OCI-LY3 (cell line): ENCODE measurements at regions not wholly inside any gene's neighbourhood (a gene's known extent, or its start where the extent isn't known, plus 50 kb on each side); places are given as distances from the start of the nearest gene placed in this dataset.

Experiments
- H2AFZ ChIP-seq: fragments of 200-600, 300-600 bp; shearing (Covaris generic); 2 replicates; pipeline ENCODE4 v1.6.0; 2014; ENCODE audit warnings: antibody characterized with exemption, low read depth, low read length
- H3K27ac ChIP-seq: fragments of 200-600, 300-600 bp; sonication (generic); 2 replicates; pipeline ENCODE4 v1.5.1; 2014; ENCODE audit warnings: mild to moderate bottlenecking, low read length, moderate library complexity, mixed read lengths
- H3K27me3 ChIP-seq: fragments of 200-600, 300-600 bp; sonication (generic); 2 replicates; pipeline ENCODE4 v1.6.1; 2014; ENCODE audit warnings: low read depth, low read length, mixed read lengths
- H3K36me3 ChIP-seq: fragments of 200-600, 300-600 bp; sonication (generic); replicated peaks from 2 replicates; pipeline ENCODE3; 2014; ENCODE audit warnings: low read depth, low read length, mixed read lengths
- H3K4me1 ChIP-seq: fragments of 300-600, 200-600 bp; sonication (generic); 2 replicates; pipeline ENCODE4 v1.6.1; 2014; ENCODE audit warnings: low read length, mixed read lengths
- H3K4me2 ChIP-seq: fragments of 200-600, 300-600 bp; sonication (generic); 2 replicates; pipeline ENCODE4 v1.6.1; 2014; ENCODE audit warnings: low read length, mixed read lengths
- H3K4me3 ChIP-seq: fragments of 300-600, 200-600 bp; sonication (generic); 2 replicates; pipeline ENCODE4 v1.5.1; 2014; ENCODE audit warnings: antibody characterized with exemption, mild to moderate bottlenecking, low read length, moderate library complexity
- H3K79me2 ChIP-seq: fragments of 300-600, 200-600 bp; shearing (Covaris generic); 2 replicates; pipeline ENCODE4 v1.6.1; 2014; ENCODE audit warnings: mild to moderate bottlenecking, low read length, mixed read lengths
- H3K9ac ChIP-seq: fragments of 300-600, 200-600 bp; shearing (Covaris generic); 2 replicates; pipeline ENCODE4 v1.6.0; 2014; ENCODE audit warnings: mild to moderate bottlenecking, low read length, moderate library complexity
- H3K9me3 ChIP-seq: fragments of 200-600, 300-600 bp; shearing (Covaris generic); 2 replicates; pipeline ENCODE4 v1.6.1; 2014; ENCODE audit warnings: low read length, mixed read lengths; ENCODE audit not compliant: insufficient read depth
- H4K20me1 ChIP-seq: fragments of 200-600, 300-600 bp; sonication (generic); 2 replicates; pipeline ENCODE4 v1.6.1; 2016; ENCODE audit warnings: low read length, mixed read lengths; ENCODE audit not compliant: insufficient read depth
- EZH2phosphoT487 ChIP-seq: fragments of 200-600 bp; shearing (Covaris generic); IDR thresholded peaks from 2 replicates; pipeline ENCODE4 v1.6.1; 2018; ENCODE audit warnings: antibody characterized with exemption, mixed run types, low read depth
- TF ChIP-seq, protein P1 (sequence below): fragments of 200-600, 300-600 bp; sonication (generic); IDR thresholded peaks from 2 replicates; pipeline ENCODE4 v1.5.1; 2014; ENCODE audit warnings: antibody characterized with exemption, low read length, low read depth

DNA sequence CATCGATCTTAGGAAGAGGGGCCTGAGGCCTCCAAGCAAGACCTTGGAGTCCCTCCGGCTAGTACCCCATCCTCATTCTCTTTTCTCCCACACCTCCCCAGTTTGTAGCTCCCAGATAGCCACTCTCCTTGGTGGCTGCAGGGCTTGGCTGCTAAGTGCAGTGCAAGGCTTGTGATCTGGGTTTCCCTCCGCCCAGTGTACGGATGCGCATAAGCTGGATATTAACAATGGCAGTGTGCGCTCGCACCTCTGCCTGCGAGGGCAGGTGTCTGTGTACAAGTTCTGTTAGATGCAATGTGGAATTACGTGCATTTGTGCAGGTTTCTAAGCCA lies 71.0 kb upstream of the TBCA start:
- Histone ChIP-seq H2AFZ (no peak overlapping the region), H3K4me3 (no peak overlapping the region), H3K36me3 (no peaks in the 10 kb centered on the region), H3K79me2 (no peaks in the 10 kb centered on the region), H3K4me1 (no peaks in the 10 kb centered on the region; the same call in 1 of the 2 replicates), H3K27ac (no peak overlapping the region), H4K20me1 (no peaks in the 10 kb centered on the region), H3K27me3 (no peaks in the 10 kb centered on the region), H3K9ac (no peak overlapping the region), H3K4me2 (no peak overlapping the region), H3K9me3 (no peaks in the 10 kb centered on the region)
- TF ChIP-seq EZH2phosphoT487, result no peak
- TF ChIP-seq, protein P1, sequence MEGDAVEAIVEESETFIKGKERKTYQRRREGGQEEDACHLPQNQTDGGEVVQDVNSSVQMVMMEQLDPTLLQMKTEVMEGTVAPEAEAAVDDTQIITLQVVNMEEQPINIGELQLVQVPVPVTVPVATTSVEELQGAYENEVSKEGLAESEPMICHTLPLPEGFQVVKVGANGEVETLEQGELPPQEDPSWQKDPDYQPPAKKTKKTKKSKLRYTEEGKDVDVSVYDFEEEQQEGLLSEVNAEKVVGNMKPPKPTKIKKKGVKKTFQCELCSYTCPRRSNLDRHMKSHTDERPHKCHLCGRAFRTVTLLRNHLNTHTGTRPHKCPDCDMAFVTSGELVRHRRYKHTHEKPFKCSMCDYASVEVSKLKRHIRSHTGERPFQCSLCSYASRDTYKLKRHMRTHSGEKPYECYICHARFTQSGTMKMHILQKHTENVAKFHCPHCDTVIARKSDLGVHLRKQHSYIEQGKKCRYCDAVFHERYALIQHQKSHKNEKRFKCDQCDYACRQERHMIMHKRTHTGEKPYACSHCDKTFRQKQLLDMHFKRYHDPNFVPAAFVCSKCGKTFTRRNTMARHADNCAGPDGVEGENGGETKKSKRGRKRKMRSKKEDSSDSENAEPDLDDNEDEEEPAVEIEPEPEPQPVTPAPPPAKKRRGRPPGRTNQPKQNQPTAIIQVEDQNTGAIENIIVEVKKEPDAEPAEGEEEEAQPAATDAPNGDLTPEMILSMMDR, result no peak

DNA sequence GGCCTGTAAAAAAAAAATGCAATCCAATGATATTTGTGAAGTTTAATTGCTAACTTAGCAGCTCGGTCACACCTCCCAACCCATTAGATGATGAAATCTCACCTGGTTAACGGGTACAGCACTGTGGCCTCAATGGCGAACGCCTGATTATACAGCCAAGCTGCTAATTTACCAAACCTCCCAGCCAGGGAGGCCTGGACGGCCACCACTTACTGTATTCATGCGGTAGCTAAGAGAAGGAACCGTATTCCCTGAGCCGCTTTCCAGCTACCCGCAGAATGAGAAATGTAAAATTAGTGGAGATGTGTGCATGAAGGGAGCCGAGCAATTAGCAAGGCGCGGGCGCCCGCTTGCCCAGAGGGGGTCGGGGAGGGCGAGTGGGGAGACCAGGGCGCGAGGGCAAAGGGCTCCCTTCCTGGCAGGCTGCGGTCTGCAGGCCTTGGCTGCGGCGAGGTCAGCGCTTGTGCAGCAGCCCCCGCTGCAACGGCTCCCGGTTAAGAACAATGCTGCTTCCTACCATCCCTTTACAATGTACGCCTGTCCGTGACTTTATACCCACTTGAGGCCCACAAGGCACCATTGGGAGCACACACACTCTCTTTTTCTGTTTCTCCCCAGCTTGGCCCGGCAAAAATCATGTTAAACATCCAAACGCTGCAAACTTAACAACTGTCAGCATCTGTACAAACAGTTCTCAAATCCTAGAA lies 70.4 kb upstream of the TBCA start:
- Histone ChIP-seq H3K9ac (no peak overlapping the region), H3K4me1 (no peaks in the 10 kb centered on the region), H3K27me3 (no peaks in the 10 kb centered on the region), H3K4me3 (no peak overlapping the region), H3K79me2 (no peaks in the 10 kb centered on the region), H3K27ac (no peak overlapping the region), H3K4me2 (no peak overlapping the region), H3K36me3 (no peaks in the 10 kb centered on the region), H3K9me3 (no peaks in the 10 kb centered on the region), H2AFZ (no peak overlapping the region), H4K20me1 (no peaks in the 10 kb centered on the region)
- no peak for TF ChIP-seq EZH2phosphoT487

DNA sequence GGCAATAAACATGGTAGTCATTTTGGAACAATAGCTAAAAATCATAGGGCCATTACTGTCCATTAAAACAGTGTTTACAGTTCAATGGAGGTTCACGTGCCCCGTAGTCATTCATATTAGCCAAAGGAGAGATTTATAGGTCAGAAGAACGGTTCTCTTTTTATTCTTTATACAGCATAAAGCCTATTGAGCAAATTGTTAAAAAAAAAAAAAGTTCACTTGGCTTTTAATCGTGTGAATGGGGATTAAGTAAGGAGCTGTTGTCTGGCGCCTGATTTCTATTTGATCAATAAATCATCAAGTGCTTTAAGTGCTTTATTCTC lies 69.1 kb upstream of the TBCA start:
- Histone ChIP-seq H2AFZ (no peak overlapping the region), H3K9ac (no peak overlapping the region), H3K4me3 (no peak overlapping the region), H3K9me3 (no peaks in the 10 kb centered on the region), H3K36me3 (no peaks in the 10 kb centered on the region), H3K4me1 (no peaks in the 10 kb centered on the region), H3K79me2 (no peaks in the 10 kb centered on the region), H3K27me3 (no peaks in the 10 kb centered on the region), H4K20me1 (no peaks in the 10 kb centered on the region), H3K4me2 (no peak overlapping the region), H3K27ac (no peak overlapping the region)
- no peak for TF ChIP-seq EZH2phosphoT487
- TF ChIP-seq, protein P1, result no peak

DNA sequence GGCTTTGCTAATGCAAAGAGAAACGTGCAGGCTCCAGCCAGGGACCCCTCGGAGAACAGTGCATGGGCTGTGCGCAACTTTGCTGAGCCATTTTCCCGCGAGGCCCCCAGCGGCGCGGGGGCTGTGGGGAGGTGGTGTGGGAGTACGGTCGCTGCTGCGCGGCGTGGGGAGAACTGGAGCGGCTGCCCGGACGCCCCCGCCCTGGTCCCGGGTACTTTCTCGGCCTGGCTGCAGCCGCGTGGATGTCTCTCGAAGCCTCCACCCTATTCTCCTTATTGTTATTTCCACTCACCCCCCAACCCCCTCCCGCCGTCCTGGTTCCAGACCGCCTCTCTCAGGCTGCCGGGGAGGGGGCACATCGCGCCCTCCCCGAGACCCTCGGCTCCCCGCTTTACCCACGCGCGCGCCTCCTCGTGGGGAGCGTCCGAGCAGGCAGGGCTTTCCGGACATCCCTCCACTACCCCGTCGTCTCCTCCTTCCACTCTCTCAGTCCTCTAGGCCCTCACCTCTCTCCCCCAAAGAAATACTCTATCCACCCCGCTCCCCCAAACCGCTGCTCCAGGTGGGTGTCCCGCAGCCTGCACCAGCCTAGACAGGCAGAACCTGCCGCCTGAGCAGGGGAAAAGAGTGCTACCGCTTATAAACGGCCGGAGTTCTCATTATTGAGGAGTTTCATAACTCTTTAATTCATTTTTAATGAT lies 68.6 kb upstream of the TBCA start:
- Histone ChIP-seq H2AFZ (no peak overlapping the region), H3K27me3 (no peaks in the 10 kb centered on the region), H4K20me1 (no peaks in the 10 kb centered on the region), H3K9me3 (no peaks in the 10 kb centered on the region), H3K27ac (no peak overlapping the region), H3K4me2 (no peak overlapping the region), H3K9ac (no peak overlapping the region), H3K4me3 (no peak overlapping the region), H3K36me3 (no peaks in the 10 kb centered on the region), H3K4me1 (no peaks in the 10 kb centered on the region), H3K79me2 (no peaks in the 10 kb centered on the region)
- TF ChIP-seq EZH2phosphoT487, result no peak
- TF ChIP-seq, protein P1, result no peak
